HFF-Myc (cell line): ENCODE measurements at regions not wholly inside any gene's neighbourhood (a gene's known extent, or its start where the extent isn't known, plus 50 kb on each side); places are given as distances from the start of the nearest gene placed in this dataset.
A peak's percentile ranks its signal among the peaks of the same experiment; 100 is the strongest.

Source experiments
- DNase-seq: peaks from one replicate; pipeline ENCODE4 v3.0.0-alpha.2; 2011; ENCODE audit warnings: low read depth; ENCODE audit errors: extremely low read depth
- H3K4me3 ChIP-seq: replicated peaks from 2 replicates; pipeline ENCODE4 v1.5.1; 2011; ENCODE audit warnings: low read depth, mild to moderate bottlenecking, control low read depth, low read length
- CTCF ChIP-seq: IDR thresholded peaks from 2 replicates; pipeline ENCODE4 v1.5.1; 2012; ENCODE audit warnings: mild to moderate bottlenecking, low read depth, low read length, control low read depth; ENCODE audit errors: missing control alignments

- no peak overlapping the region for H3K4me3 ChIP-seq
- TF ChIP-seq CTCF: no peak
- no peak for DNase-seq
Measured at GRCh38 chr18:55990186-55990585, 402.2 kb upstream of the TCF4 start.

- no peak overlapping the region for H3K4me3 ChIP-seq
- TF ChIP-seq CTCF: no peak
- DNase-seq: peak; percentile 62
Measured at GRCh38 chr18:55988537-55988936, 400.5 kb upstream of the TCF4 start.

- peak; percentile 44 for DNase-seq
- H3K4me3 ChIP-seq: no peak overlapping the region
- no peak for TF ChIP-seq CTCF
Measured at GRCh38 chr18:55983433-55983832, 395.4 kb upstream of the TCF4 start.

- no peak for TF ChIP-seq CTCF
- DNase-seq: peak; percentile 51
- H3K4me3 ChIP-seq: no peak overlapping the region
Measured at GRCh38 chr18:55982992-55983391, 395.0 kb upstream of the TCF4 start.

- no peak for DNase-seq
- no peak for TF ChIP-seq CTCF
- H3K4me3 ChIP-seq: no peak overlapping the region
Measured at GRCh38 chr18:55981712-55982475, 393.9 kb upstream of the TCF4 start.

- TF ChIP-seq CTCF: no peak
- no peak overlapping the region for H3K4me3 ChIP-seq
- no peak for DNase-seq
Measured at GRCh38 chr18:55974521-55974920, 386.5 kb upstream of the TCF4 start.

- TF ChIP-seq CTCF: no peak
- H3K4me3 ChIP-seq: no peak overlapping the region
- no peak for DNase-seq
Measured at GRCh38 chr18:55968550-55968949, 380.6 kb upstream of the TCF4 start.
